ENCODE measurements at regions not wholly inside any gene's neighbourhood (a gene's known extent, or its start where the extent isn't known, plus 50 kb on each side); places are given as distances from the start of the nearest gene placed in this dataset.

DNA sequence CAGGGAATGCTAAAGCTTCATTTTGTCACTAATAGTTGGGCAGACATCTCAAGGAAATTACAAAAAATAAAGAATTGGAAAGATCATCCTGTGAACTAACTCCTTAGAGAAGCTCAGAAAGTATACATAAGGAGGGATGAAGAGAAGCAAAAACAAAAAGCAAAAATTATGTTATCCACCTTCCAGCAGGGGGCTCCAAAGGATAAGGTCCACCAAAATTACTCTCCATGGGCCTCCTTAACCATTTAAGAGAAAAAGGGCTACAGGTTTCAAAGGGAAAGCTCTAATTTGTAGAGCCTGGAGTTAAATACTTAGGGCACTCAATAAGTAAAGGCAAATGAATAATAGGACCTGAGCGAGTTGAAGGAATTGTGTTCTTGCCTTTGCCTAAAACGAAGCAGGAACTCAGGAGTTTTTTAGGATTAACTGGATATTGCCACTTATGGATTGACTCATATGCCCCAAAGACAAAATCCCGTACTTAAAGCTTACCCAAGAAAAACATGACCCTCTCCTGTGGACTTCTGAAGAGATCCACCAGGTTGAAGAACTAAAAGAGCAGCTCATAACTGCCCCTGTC, 1167.9 kb downstream of the DSC3 start:
- TF ChIP-seq, protein P1, sequence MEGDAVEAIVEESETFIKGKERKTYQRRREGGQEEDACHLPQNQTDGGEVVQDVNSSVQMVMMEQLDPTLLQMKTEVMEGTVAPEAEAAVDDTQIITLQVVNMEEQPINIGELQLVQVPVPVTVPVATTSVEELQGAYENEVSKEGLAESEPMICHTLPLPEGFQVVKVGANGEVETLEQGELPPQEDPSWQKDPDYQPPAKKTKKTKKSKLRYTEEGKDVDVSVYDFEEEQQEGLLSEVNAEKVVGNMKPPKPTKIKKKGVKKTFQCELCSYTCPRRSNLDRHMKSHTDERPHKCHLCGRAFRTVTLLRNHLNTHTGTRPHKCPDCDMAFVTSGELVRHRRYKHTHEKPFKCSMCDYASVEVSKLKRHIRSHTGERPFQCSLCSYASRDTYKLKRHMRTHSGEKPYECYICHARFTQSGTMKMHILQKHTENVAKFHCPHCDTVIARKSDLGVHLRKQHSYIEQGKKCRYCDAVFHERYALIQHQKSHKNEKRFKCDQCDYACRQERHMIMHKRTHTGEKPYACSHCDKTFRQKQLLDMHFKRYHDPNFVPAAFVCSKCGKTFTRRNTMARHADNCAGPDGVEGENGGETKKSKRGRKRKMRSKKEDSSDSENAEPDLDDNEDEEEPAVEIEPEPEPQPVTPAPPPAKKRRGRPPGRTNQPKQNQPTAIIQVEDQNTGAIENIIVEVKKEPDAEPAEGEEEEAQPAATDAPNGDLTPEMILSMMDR (IDR thresholded peaks at IDR 0.05; ENCODE audit: borderline replicate concordance, extremely low read depth, low read length, poor library complexity, severe bottlenecking) = peak; percentile 67
- no peak for TF ChIP-seq EZH2 (IDR thresholded peaks at IDR 0.05; ENCODE audit: borderline replicate concordance, low read depth, low read length, severe bottlenecking)
